Embryonic facial prominence (tissue), 1 donor: ENCODE measurements at regions not wholly inside any gene's neighbourhood (a gene's known extent, or its start where the extent isn't known, plus 50 kb on each side); places are given as distances from the start of the nearest gene placed in this dataset.
A peak's percentile ranks its signal among the peaks of the same experiment; 100 is the strongest.
"Not testable (repeated sequence)": the region's sequence is repeated elsewhere in the genome, so short reads cannot be mapped to it uniquely, and the experiment has no call there.

Experiments used
- DNase-seq: peaks from one replicate; pipeline ENCODE4 v3.0.0-alpha.2; 2016; ENCODE audit errors: extremely low spot score

GRCh38 chr7:121563177-121563576, 167.1 kb upstream of the FAM3C start:
- DNase-seq: no peak

GRCh38 chr7:121562259-121562658, 166.2 kb upstream of the FAM3C start:
- no peak for DNase-seq

- DNase-seq: no peak
These were observed 165.6 kb upstream of the FAM3C start for GRCh38 chr7:121561717-121562116.

GRCh38 chr7:121560267-121560990, 164.3 kb upstream of the FAM3C start:
- DNase-seq: no peak

GRCh38 chr7:121558288-121558687, 162.2 kb upstream of the FAM3C start:
- DNase-seq: no peak

GRCh38 chr7:121557034-121557892, 161.2 kb upstream of the FAM3C start:
- DNase-seq: no peak

GRCh38 chr7:121555558-121555957, 159.4 kb upstream of the FAM3C start:
- no peak for DNase-seq

GRCh38 chr7:121547544-121548092, 151.5 kb upstream of the FAM3C start:
- DNase-seq: peak; percentile 69

GRCh38 chr7:121546632-121547543, 150.8 kb upstream of the FAM3C start:
- no peak for DNase-seq

GRCh38 chr7:121545418-121545817, 149.3 kb upstream of the FAM3C start:
- DNase-seq: no peak

- no peak for DNase-seq
These were observed 148.6 kb upstream of the FAM3C start for GRCh38 chr7:121544726-121545125.

- no peak for DNase-seq
These were observed 148.1 kb upstream of the FAM3C start for GRCh38 chr7:121544238-121544637.

GRCh38 chr7:121541457-121541856, 145.3 kb upstream of the FAM3C start:
- no peak for DNase-seq

GRCh38 chr7:121540138-121540537, 144.0 kb upstream of the FAM3C start:
- DNase-seq: no peak

- no peak for DNase-seq
These were observed 140.9 kb upstream of the FAM3C start for GRCh38 chr7:121537031-121537430.

- DNase-seq: no peak
These were observed 135.3 kb upstream of the FAM3C start for GRCh38 chr7:121531175-121532070.

- DNase-seq: no peak
These were observed 134.4 kb upstream of the FAM3C start for GRCh38 chr7:121530227-121531174.

- DNase-seq: no peak
These were observed 132.9 kb upstream of the FAM3C start for GRCh38 chr7:121529003-121529402.

- not testable (repeated sequence) for DNase-seq
These were observed 130.1 kb upstream of the FAM3C start for GRCh38 chr7:121526210-121526609.
